ENCODE measurements at regions not wholly inside any gene's neighbourhood (a gene's known extent, or its start where the extent isn't known, plus 50 kb on each side); places are given as distances from the start of the nearest gene placed in this dataset.
"Not testable (repeated sequence)": the region's sequence is repeated elsewhere in the genome, so short reads cannot be mapped to it uniquely, and the experiment has no call there.

GRCh38 chr13:103634066-103634465 lies 567.8 kb upstream of the SLC10A2 start:
- no peak overlapping the region for H3K4me3 ChIP-seq (ENCODE audit: low read depth, low read length)

GRCh38 chr13:103625194-103625593 lies 559.0 kb upstream of the SLC10A2 start:
- no peak overlapping the region for H3K4me3 ChIP-seq (ENCODE audit: low read depth, low read length)

DNA sequence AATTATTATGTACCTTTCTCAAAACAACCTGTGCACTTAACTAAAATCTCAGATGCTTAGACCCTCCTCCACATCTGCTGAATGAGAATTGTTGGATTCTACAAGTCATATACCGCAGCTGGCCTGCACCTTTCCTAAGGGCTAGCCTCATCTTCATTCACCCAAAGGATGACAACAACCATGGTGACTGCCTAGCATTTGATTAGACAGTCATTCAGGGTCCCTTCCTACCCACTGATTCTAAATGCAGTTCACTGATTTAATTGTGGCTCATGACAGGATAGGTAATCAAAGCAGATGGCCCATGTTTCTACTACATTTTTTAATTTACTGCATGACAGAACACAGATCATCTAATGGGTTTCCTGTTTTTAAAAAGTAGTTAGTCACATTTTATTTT lies 551.9 kb upstream of the SLC10A2 start:
- H3K4me3 ChIP-seq (ENCODE audit: low read depth, low read length): no peak overlapping the region

DNA sequence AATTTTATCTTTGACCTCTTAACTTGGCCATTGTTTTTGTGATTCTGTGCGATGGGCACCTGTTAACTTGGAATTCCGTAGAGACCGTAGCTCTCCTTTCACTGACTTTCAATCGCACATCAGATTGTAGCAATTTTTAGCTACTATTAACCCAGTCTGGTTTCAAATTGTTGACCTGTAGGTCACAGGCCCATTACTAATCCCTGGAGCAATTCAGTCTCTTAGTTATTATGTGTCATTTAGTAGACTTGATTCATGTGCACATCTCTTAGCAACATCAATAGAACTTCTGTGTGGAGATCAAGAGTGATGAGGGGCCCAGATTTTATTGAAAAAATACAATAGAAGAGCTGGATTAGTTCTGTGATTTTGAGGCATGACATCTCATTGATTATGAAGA lies 549.6 kb upstream of the SLC10A2 start:
- no peak overlapping the region for H3K4me3 ChIP-seq (ENCODE audit: low read depth, low read length)

- no peak overlapping the region for H3K4me3 ChIP-seq (ENCODE audit: low read depth, low read length)
Measured at GRCh38 chr13:103614761-103615160, 548.5 kb upstream of the SLC10A2 start.

GRCh38 chr13:103607995-103608394 lies 541.8 kb upstream of the SLC10A2 start:
- H3K4me3 ChIP-seq (ENCODE audit: low read depth, low read length): no peak overlapping the region

DNA sequence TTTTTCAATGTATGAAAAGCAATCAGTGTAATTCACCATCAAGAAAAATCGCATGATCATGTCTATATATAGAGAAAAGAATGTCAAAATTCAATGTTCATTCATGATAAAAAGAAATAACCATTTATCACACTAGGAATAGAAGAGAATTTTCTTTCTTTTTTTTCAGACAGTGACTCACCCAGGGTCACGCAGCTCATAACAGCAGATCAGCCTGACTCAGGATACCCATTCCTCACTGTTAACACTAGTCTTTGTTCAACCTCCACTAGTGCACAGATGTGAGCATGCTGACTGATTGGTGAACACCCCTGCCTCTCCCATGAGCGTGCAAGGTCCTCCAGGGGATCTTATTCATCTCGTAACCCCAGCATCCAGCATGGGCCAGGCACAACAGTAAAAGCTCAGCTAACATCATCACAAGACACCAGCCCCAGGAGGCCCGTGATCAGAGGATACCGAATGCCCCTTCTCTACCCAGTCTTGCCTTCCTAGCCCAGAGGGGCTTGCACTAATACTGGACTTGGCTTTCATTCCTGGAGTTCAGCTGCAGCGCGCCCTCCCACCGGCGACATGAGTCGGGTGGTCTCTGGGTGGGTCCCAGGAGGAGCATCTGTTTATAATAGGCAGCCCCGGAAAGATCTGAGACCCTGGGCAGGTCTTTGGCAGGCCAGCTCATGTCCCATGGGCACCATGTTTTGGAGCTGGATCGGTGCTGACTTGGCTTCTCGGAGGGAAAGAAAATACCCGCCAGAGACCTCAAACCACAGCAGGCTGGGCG lies 539.5 kb upstream of the SLC10A2 start:
- H3K4me3 ChIP-seq (ENCODE audit: low read depth, low read length): no peak overlapping the region

GRCh38 chr13:103599870-103600269 lies 533.7 kb upstream of the SLC10A2 start:
- H3K4me3 ChIP-seq (ENCODE audit: low read depth, low read length): not testable (repeated sequence)

DNA sequence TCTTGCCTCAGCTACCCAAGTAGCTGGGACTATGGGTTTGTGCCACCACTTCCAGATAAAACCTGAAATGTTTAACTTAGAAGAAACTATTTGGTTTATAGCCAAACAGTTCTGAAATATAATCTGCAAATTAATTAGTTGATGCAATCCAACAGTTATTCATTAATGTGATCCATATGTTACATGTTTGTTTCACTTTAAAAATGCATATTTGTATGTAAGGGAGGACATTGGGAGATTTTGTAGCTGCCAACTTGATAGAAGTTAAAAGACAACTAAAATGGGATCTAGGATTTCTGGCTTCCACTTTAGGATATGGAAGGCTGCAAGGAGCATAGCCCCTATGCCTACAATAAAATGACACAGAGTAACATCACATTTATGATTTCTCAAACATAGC lies 532.5 kb upstream of the SLC10A2 start:
- H3K4me3 ChIP-seq (ENCODE audit: low read depth, low read length): no peak overlapping the region

DNA sequence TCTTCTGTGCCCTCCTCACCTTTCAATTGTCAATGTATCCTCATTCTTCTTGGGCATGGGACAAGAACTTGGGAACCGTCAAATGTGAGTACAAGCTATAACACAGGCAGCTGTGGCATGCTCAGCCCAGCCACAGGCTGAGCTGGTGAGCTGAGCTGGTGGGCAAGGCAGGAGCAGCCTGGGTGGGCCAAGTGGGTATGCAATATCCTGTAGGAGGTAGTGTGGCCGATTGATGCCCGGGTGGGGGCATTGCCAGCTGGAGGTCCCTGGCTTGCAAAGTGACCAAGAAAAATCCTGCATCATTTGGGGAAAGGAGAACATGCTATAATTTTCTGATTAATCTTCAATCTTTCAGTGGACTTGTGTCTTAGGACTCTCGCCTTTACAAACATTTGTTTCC lies 507.2 kb upstream of the SLC10A2 start:
- no peak overlapping the region for H3K4me3 ChIP-seq (ENCODE audit: low read depth, low read length)

- no peak overlapping the region for H3K4me3 ChIP-seq (ENCODE audit: low read depth, low read length)
Measured at GRCh38 chr13:103568314-103568713, 502.1 kb upstream of the SLC10A2 start.

- H3K4me3 ChIP-seq (ENCODE audit: low read depth, low read length): no peak overlapping the region
Measured at GRCh38 chr13:103557878-103558277, 491.7 kb upstream of the SLC10A2 start.

DNA sequence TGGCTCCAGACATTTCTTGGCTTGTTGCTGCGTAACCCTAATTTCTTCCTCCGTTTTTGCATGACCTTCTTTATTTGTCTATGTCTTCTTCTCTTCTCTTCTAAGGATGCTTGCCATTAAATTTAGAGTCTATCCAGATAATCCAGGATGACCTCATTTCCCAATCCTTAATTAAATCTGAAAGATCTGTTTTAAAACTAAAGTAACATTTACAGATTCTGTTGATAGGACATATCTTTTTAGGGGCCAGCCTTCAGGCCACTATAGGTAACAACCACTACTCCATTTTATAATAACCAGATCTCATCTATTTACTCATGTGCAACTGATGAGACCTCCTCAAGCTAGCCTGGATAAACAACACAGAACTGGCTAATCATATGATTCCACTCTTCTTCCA lies 490.5 kb upstream of the SLC10A2 start:
- H3K4me3 ChIP-seq (ENCODE audit: low read depth, low read length): no peak overlapping the region

GRCh38 chr13:103547914-103548313 lies 481.7 kb upstream of the SLC10A2 start:
- no peak overlapping the region for H3K4me3 ChIP-seq (ENCODE audit: low read depth, low read length)

- no peak overlapping the region for H3K4me3 ChIP-seq (ENCODE audit: low read depth, low read length)
Measured at GRCh38 chr13:103546271-103546670, 480.1 kb upstream of the SLC10A2 start.

GRCh38 chr13:103542648-103543047 lies 476.4 kb upstream of the SLC10A2 start:
- H3K4me3 ChIP-seq (ENCODE audit: low read depth, low read length): no peak overlapping the region

DNA sequence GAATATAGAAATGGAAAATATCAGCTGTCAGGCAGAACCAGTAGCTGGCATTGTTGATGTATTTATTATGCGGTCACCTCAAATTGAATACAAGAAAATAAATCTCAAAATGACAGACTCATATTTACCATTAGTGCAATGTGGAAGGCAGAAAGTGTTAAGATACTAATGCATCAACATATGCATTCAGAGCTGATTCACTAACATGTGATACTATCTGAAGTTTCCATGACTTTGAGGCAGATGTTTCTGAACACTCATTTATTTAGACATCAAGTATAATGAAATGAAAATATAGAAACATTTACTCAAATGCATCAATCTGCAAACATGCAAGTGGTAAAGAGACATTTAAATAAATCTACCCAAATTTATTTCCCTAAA lies 474.2 kb upstream of the SLC10A2 start:
- H3K4me3 ChIP-seq (ENCODE audit: low read depth, low read length): no peak overlapping the region

DNA sequence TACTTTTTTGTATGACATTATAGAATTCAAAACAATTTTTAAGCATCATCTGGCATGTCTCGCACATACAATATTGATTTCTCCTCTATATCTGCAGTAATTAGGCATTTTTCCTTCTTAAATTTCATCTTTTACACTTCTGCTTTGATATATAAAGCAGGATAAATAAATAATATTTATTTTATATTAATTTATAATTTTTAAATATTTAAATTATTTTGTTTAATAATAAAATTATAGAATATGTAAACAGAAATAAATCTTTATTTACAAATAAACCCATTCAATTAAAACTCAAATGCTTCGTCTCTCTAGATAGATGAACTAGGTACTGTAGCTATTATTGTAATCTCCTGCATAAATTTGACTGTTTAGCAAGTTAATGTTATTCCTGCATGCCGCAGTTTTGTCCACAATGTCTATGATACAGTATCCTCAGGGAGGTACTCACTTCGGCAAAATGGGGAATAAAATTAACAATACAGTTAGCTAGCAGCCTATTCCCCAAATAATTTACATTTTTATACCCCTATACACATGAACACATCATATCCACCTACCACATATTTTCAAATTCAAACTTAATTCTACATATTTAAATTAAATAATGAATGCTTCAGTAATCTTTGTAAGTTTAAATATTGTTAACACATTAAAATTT lies 473.6 kb upstream of the SLC10A2 start:
- no peak overlapping the region for H3K4me3 ChIP-seq (ENCODE audit: low read depth, low read length)

GRCh38 chr13:103539265-103539664 lies 473.0 kb upstream of the SLC10A2 start:
- H3K4me3 ChIP-seq (ENCODE audit: low read depth, low read length): no peak overlapping the region

- no peak overlapping the region for H3K4me3 ChIP-seq (ENCODE audit: low read depth, low read length)
Measured at GRCh38 chr13:103537616-103538015, 471.4 kb upstream of the SLC10A2 start.

GRCh38 chr13:103531278-103531677 lies 465.1 kb upstream of the SLC10A2 start:
- H3K4me3 ChIP-seq (ENCODE audit: low read depth, low read length): no peak overlapping the region

- no peak overlapping the region for H3K4me3 ChIP-seq (ENCODE audit: low read depth, low read length)
Measured at GRCh38 chr13:103528437-103528836, 462.2 kb upstream of the SLC10A2 start.

DNA sequence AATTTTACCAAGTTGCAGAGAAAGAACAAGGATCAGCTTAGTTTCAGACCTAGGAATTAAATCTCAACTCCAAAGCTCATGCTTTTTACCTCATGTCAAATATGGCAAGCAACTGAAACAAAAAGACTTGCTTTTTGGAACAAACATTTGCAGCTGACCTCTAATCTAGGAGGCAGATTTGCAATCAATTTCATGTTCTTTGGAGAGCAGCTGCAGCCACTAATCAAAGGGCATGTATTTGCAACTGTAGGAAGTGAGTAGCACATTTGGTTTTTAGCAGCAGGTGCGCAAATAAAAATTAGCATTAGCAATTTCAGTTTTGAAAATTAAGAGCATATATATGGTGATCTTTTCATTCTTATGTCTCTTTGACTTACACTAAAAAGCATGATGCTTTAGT lies 459.3 kb upstream of the SLC10A2 start:
- no peak overlapping the region for H3K4me3 ChIP-seq (ENCODE audit: low read depth, low read length)

Data from iPS-11a (cell line).